Posterior cingulate gyrus (tissue), 11 donors: ENCODE measurements at regions not wholly inside any gene's neighbourhood (a gene's known extent, or its start where the extent isn't known, plus 50 kb on each side); places are given as distances from the start of the nearest gene placed in this dataset.
"Not testable (repeated sequence)": the region's sequence is repeated elsewhere in the genome, so short reads cannot be mapped to it uniquely, and the experiment has no call there.

Source experiments
- DNase-seq, 10 donors: peaks; one replicate each; pipeline versions ENCODE4 v3.0.0 to v3.0.0-alpha.2; 2020 to 2021; ENCODE audit warnings: mixed read lengths in 3 of 10
- intact Hi-C: fragments of 100-400 bp; cut with DNase I; formaldehyde crosslinking; loops from one replicate; pipeline ENCODE4 v1.15.1; 2023

DNA sequence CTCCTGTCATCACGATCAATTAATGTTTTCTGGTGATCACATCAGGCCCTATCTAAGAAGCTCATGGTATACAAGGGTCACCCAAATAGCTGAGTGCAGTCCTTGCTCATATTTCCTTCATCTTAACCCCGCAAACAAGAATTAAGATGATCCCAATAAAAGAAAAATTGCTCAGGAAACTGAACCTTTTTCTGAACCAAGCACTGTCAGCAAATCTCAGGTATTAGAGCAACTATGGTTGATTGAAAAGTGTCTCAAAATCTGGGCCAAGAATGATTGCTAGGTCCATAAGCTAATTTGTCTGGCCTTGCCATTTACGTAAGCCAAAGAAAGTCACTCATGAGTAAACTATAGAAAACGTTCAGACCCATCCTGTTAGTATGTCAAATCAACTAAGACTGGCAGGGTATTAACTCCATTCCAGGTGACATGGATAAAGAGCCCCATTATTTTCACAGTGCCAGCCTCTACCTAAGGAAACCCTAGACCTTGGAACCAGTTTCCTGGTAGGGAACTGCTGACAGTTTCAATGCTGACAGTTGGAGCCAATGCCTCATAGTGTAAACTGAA is 209.3 kb downstream of the DEPDC1B start:
- DNase-seq, result no peak
- intact Hi-C loops, result no loop called here

DNA sequence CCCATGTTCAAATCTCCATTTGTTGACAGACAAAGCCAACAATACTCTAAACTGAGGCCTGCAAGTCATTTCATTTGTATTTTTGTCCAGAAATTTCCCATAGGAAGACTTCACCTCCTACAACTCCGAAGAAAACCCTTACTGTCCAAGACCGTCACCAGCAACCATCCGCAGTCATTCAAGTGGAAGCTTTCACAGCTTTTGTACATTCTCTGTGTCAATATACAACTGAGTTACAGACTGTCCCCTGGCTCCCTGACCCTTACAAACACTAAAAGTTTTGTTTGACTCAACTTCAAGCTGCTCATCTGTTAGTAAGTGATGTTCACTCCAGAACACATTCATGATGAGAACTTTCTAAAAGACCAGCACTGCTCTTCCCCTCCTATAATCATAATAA is 210.1 kb downstream of the DEPDC1B start:
- intact Hi-C loops, result no loop called here
- no peak for DNase-seq

DNA sequence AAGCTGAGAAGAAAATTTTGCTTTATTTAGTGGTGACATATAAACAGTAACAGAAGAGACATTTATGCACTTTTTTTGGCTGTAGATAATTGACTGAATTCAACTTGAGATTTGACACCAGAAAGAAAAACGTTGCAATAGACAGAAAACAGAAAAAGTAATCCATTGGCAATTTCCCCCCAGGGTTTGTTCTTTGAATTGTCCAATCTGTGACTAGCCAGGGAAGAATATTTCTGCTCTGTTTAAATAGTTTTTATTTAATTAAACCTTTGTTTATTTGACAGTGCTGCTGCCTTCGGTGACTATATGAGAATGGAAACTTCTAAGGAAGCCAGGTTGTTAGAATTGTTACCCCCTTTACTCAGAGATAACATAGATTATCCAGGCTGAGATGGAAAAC is 210.6 kb downstream of the DEPDC1B start:
- intact Hi-C loops, result no loop called here

DNA sequence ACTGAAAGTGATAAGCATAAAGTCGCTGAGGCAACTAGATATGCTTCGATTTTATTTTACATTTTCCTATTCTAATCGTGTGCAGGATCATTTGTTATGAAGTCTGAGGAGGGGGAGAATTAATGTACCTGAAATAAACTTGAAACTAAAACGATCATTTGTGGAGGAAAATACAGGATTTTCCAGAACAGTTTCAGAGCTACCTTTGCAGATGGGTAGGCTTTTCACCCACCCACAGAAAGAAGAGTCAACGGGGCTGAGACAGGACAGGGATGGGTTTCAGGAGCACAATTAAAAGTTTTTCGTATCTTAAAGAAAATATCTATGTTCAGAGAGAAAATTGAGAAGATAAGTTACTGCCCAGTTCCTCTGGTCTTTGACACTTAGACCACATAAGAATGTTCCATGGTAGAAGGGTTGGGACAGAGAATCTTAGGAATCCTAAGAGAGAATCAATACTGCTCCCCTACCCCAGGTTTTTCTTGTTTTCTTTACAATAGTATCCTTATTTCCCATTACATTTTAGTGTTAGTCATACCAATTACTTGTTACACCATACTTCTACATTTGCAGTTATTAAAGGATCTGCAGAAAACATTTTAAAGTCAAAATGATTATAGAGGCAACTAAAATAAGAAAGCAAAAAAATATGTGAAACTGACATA is 211.4 kb downstream of the DEPDC1B start:
- intact Hi-C loops, result no loop called here
- no peak for DNase-seq

More for the DNA sequence above, 210.6 kb downstream of the DEPDC1B start:
- DNase-seq, result no peak

DNA sequence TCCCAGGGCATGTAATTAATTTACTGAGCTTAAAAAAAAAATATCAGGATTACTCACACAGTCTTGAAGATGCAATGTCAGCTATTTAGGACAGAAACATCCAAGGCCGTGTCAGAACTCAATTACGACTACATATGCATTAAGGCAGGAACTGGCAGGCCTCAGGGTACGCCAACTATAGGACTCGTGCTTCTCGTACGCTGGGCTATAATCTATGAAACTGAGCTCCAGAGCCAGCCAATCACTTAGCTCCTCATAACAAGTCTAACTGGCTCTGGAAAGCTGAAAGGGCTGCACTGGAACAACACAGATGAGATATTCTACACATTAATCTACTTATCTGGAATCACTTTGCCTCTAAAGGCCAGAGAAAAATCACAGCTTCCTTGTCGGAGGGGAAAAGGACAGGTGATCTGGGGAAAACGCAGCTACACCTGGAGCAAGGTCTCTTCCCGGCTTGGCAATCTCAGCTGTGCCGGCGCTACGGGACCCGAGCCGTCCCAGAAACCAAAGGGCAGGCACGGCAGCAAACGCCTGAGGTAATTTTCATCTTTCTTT is 212.0 kb downstream of the DEPDC1B start:
- peak in 5 of 10 donors; percentile 28 to 86 (median 74) for DNase-seq
- intact Hi-C loops, result no loop called here

DNA sequence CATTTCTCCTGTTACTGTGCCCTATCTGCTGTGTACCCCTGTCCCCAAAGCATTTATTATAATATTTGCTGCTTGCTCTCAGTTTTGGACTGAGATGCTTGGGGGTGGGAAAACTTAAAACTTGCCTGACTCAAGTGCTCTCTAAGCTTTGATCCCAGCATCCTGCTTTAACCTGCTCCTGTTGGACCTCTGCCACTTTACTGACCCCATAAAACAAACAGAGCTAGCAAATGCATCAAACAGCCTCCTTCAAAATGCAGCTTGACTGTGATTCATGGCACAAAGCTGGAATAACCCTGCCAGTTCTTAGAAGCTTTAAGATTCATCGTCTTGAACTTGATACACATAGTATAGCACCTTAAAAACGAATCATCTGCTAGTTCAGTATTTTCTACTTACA is 212.5 kb downstream of the DEPDC1B start:
- intact Hi-C loops, result no loop called here
- DNase-seq, result no peak

DNA sequence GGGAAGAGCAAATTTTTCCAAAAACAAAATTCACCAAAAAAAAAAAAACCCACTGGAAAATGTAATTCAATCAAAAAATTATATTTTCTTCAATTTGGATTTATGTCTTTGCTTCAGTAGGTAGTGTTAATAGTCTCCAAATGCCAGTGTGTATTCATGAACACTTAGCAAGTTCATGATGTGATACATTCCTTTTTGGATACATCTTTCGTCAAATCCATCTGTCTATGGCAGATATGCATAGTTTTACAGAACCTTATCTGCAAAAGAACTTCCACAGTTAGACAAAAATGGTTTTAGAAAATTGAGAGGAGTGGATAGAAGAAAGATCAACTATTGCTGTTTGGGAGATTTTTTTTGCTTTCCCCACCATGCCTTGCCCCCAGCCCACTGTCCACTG is 214.6 kb downstream of the DEPDC1B start:
- intact Hi-C loops, result no loop called here
- DNase-seq, result no peak

DNA sequence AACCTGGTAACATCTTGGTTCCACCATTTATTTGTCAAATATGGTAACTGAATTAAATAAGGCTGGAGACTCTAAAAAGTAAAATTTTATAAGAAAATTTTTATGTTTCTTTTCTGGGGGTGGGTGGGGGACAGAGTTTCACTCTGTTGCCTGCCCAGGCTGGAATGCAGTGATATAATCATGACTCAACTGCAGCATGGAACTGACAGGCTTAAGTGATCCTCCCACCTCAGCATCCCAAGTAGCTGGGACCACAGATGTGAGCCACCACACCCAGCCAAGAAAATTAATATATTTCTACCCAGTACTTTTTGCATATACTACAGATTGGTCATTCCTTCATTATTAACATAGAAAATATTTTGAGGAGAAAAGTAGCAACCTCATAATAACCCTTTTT is 216.9 kb downstream of the DEPDC1B start:
- DNase-seq, result no peak
- intact Hi-C loops, result no loop called here

DNA sequence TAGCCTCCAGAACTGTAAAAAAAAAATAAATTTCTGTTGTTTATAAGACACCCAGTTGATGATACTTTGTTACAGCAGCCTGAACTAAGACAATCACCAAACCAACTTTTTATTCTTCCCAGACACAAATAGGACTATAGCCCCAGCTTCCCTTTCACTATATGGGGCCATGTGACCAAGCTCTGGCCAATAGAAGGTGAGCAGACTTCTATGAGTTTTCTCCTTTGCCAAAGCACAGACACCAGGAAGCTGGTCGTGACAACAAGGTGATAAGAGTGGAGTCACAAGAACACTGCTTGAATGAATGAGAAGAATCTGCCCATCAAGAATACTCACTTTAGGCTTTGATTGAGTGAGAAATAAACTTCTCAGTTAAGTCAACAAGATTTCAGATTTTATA is 217.7 kb downstream of the DEPDC1B start:
- no peak for DNase-seq
- intact Hi-C loops, result no loop called here

DNA sequence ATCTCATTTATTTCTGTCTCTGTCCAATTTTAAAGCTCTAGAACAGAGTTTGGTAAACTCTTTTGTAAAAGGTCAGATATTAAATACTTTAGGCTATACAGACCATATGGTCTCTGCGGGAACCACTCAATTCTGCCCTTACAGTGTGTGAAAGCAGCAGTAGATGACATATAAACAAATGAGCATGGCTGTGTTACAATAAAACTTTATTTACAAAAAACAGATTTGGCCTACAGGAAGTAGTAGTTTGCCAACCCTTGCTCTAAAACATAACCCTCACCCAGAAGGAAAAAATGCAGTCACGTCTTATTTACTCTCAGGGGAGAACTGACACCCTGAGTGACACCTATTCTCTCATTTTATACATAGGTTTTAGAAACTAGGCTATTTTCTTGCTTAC is 220.4 kb downstream of the DEPDC1B start:
- no peak for DNase-seq
- intact Hi-C loops, result no loop called here

DNA sequence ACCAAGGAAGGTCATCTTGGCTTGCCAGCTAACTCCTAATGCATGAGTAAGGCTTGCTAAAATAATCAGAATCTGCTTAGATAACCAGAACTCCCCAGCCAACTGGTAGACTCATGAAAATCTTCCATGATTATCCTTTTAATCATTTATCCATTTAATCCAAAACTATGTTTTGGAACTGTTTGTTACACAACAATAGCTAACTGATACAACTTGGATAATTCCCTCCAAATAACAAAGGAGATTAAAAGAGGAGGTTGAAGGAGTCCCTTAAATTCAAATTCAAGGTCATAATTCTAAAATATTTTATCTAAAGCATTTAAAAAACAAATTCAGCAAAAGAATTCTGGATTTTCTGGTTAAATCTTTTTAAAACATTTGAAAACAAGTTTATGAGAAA is 222.1 kb downstream of the DEPDC1B start:
- intact Hi-C loops, result no loop called here
- no peak for DNase-seq

DNA sequence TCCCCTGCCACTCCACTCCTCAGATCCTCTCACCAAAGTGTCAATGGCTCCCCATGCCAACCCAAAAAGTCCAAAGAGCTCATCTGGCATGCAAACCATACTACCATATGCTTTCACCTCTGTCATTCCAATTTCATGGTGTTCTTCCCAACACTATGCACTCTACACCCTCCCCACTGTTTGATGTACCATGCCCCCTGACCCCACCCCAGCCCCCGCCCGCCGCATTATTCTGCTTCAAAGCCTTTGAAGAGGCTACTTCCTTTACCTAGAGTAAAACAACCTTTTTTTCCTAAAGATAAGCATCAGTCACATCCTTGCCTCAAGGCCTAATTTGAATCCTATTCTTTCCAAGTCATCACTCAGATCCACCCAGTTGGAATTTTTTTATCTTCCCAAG is 226.3 kb downstream of the DEPDC1B start:
- DNase-seq, result no peak
- intact Hi-C loops, result no loop called here

DNA sequence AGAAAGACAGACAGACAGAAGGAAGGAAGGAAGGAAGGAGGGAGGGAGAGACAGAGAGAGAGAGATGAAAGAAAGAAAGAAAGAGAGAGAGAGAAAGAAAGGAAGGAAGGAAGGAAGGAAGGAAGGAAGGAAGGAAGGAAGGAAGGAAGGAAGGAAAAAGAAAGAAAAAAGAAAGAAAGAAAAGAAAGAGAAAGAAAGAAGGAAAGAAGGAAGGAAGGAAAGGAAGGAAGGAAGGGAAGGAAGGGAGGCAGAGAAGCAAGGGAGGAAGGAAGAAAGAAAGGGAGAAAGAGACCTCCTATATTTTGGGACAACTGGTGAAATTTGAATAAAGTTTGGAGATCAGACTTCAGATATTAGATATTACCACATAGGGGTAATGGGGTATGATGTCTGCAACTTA is 226.9 kb downstream of the DEPDC1B start:
- DNase-seq, intact Hi-C loops: not testable (repeated sequence)

DNA sequence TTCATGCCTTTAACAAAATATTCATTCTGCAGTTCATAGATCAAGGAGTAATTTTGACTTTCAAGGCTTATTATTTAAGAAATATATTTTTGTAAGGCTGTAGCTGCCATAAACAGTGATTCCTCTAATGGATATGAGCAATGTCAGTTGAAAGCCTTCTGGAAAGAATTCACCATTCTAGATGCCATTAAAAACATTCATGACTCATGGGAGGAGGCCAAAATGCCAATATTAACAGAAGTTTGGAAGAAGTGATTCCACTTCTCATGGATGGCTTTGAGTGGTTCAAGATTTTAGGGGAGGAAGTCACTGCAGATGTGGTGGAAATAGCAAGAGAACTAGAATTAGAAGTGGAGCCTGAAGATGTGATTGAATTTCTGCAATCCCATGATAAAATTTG is 229.1 kb downstream of the DEPDC1B start:
- DNase-seq, result no peak
- intact Hi-C loops, result no loop called here

DNA sequence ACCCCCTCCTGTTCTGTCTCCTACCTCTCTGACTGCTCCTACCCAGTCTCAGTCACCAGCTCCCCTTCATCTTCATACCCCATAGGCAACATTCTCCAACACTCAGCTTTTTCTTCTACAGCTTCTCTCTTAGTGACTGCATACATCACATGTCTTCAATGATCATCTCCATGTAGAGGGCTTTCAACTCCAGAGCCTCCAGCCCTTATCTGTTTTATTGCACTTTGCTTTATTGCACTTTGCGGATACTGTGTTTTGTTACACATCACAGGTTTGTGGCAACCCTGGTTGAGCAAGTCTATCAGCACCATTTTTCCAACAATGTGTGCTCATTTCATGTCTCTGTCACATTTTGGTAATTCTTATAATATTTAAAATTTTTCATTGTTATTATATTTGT is 230.7 kb downstream of the DEPDC1B start:
- intact Hi-C loops, result no loop called here
- no peak for DNase-seq

DNA sequence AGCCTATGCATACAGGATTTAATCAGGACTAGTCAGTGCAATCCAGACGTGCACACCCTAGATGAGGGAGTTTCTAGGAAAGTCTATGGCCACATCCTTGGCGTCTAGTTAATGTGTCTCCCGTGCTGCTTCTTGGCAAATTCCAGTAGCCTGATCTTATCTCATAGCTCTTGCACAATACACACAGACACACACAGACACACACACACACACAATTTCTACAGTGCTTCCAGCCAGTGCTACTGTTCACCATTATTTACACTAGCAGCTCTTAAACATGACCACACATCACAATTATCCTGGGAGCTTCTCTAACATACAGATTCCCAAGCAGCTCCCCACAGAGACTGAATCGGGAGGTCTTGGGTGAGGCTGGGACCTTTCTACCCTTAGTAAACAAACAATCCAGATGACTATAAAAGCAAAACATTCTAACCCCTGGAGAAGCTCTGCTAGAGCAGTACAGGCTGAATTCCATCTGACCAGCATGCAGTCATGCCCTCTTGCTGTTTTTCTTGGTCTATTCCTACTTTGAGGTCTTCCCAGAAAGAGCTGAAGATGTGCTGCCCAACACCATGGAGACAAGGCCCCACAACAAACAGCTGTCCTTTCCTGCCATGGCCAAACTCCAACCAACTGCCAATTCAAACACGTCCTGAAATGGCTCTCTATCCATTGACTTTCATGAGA is 236.6 kb downstream of the DEPDC1B start:
- DNase-seq, result no peak
- intact Hi-C loops, result no loop called here

DNA sequence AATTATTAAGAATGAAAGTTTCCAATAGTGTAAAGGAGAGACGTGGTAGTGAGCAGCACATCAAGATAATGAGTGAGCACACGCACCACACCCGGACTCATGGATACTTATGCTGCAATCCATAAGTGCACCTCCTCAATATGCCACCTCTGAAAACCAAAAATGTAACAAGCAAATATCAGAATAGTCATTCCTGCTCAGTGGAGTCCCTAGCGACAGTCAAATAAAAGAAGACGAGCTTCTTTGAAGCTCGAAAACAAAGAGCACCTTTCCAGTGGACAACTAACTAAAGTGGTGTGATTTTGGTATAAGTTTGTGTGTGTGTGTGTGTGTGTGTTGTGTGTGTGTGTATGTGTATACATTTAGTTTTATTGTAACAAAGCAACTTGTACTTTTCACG is 241.3 kb downstream of the DEPDC1B start:
- DNase-seq, result no peak
- intact Hi-C loops, result no loop called here

DNA sequence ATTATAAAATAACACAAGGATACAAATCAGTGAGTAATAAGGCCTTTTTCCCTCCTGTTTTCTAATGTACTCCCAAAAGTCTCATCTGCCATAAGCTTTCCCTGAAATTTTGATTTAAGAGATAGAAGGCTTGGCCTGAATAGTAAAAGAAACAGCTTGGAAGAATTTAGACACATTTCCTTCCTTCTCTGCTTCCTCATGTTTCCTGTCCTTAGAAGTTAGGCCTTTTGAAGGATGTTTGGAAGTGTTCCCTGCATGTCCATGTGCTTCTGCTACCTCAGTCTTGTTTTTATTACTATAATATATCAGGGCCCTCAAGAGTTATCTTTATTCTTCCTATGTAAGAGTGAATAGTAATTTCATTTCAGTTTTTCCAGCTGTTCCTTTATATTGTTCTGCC is 242.7 kb downstream of the DEPDC1B start:
- intact Hi-C loops, result no loop called here
- DNase-seq, result no peak

DNA sequence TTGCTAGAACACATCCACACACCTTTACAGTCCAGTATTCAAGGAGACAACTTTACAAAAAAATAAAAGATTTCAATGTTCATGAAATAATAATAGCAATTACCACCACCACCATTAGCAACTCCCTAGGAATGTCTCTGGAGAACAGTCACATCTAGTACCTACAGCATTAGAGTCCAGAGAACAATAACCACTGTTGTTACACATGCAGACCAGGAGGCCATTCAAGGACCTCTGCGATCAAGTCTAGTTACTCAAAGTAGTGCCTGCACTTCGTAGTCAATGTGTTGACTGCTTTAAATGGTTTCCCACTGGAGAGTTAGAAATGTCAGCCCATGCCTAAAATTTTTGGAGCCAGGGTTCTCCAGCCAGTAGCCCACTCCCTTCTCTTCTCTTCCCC is 244.4 kb downstream of the DEPDC1B start:
- intact Hi-C loops, result no loop called here
- no peak for DNase-seq

DNA sequence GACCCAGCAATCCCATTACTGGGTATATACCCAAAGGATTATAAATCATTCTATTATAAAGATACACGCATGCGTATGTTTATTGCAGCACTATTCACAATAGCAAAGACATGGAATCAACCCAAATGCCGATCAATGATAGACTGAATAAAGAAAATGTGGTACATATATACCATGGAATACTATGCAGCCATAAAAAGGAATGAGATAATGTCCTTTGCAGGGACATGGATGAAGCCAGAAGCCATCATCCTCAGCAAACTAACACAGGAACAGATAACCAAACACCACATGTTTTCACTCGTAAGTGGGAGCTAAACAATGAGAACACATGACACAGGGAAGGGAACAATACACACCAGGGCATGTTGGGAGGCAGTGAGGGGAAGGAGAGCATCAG is 245.7 kb downstream of the DEPDC1B start:
- DNase-seq, intact Hi-C loops: not testable (repeated sequence)

DNA sequence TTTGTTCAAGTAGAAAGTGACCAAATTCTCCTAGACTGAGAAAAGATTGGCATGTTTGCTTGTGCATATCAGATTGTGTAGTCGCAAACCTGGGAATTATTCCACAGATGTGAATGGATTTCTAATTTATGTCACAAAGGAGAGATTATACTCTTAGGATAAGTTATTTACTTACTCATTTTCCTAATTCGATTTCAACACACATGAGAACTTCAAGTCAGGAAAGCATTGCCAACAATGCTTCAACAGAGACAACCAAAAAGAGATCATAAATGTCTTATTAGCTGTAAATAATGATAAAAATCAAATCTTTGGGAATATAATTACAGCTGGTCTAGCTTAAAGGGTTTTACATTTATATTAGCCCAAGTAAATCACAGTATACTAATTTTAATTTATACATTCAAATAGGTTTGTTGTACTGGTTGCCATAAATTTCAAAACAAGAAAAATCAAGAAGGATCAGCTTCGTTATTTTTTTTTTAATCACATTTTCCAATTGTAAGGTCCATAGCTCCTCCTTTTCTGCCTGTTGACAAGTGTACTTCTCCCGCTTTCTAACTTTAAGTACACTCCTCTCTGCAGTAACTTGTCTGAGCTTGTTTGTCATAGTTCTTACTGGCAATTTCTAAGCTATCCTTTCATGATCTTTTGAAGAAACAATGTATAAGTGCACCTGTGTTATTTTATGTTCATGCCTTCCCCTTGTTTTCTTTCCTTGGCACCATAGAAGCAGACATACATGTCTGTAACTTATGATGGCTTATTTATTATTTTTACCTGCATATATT is 246.6 kb downstream of the DEPDC1B start:
- intact Hi-C loops, result no loop called here
- DNase-seq, result no peak
